GM06990 (cell line): ENCODE measurements at regions not wholly inside any gene's neighbourhood (a gene's known extent, or its start where the extent isn't known, plus 50 kb on each side); places are given as distances from the start of the nearest gene placed in this dataset.

Source experiments
- DNase-seq: peaks from one replicate; pipeline ENCODE4 v3.0.0-alpha.2; 2011; ENCODE audit not compliant: insufficient read length; ENCODE audit errors: extremely low read depth
- H3K27me3 ChIP-seq: replicated peaks from 2 replicates; pipeline ENCODE4 v1.6.0; 2011; ENCODE audit warnings: low read length; ENCODE audit not compliant: control insufficient read depth, insufficient read depth
- H3K36me3 ChIP-seq: 2 replicates; pipeline ENCODE4 v1.5.1; 2011; ENCODE audit warnings: low read length; ENCODE audit not compliant: control insufficient read depth, insufficient read depth
- H3K4me3 ChIP-seq: replicated peaks from 2 replicates; pipeline ENCODE4 v1.5.1; 2011; ENCODE audit warnings: low read depth, mild to moderate bottlenecking, control low read depth, low read length
- TF ChIP-seq, protein P1 (sequence below): IDR thresholded peaks from 2 replicates; pipeline ENCODE4 v1.5.1; 2011; ENCODE audit warnings: low read length, control low read depth, mild to moderate bottlenecking, inconsistent platforms; ENCODE audit not compliant: insufficient read depth, poor library complexity, severe bottlenecking

DNA sequence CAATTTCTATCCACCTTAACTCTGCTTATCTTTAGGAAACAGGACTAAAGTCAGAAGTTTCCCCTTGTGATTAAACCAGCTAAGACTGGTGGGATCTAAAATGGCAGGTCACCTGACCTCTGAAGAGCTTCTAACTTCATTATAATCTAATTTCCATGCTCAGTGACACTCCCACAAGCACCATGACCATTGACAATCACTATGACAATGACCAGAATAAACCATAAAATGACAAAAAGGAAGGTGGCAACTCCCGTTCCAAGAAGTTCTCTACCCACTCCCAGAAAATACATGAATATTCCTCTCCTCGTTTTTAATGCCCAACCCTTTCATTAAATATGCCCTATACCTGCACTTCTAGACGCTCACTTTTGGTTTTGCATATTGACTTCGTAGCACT is 471.2 kb upstream of the CCDC54 start:
- TF ChIP-seq, protein P1, sequence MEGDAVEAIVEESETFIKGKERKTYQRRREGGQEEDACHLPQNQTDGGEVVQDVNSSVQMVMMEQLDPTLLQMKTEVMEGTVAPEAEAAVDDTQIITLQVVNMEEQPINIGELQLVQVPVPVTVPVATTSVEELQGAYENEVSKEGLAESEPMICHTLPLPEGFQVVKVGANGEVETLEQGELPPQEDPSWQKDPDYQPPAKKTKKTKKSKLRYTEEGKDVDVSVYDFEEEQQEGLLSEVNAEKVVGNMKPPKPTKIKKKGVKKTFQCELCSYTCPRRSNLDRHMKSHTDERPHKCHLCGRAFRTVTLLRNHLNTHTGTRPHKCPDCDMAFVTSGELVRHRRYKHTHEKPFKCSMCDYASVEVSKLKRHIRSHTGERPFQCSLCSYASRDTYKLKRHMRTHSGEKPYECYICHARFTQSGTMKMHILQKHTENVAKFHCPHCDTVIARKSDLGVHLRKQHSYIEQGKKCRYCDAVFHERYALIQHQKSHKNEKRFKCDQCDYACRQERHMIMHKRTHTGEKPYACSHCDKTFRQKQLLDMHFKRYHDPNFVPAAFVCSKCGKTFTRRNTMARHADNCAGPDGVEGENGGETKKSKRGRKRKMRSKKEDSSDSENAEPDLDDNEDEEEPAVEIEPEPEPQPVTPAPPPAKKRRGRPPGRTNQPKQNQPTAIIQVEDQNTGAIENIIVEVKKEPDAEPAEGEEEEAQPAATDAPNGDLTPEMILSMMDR, result no peak
- no peaks in the 10 kb centered on the region for H3K36me3 ChIP-seq
- DNase-seq, result no peak
- H3K27me3 ChIP-seq, result no peaks in the 10 kb centered on the region
- no peak overlapping the region for H3K4me3 ChIP-seq

DNA sequence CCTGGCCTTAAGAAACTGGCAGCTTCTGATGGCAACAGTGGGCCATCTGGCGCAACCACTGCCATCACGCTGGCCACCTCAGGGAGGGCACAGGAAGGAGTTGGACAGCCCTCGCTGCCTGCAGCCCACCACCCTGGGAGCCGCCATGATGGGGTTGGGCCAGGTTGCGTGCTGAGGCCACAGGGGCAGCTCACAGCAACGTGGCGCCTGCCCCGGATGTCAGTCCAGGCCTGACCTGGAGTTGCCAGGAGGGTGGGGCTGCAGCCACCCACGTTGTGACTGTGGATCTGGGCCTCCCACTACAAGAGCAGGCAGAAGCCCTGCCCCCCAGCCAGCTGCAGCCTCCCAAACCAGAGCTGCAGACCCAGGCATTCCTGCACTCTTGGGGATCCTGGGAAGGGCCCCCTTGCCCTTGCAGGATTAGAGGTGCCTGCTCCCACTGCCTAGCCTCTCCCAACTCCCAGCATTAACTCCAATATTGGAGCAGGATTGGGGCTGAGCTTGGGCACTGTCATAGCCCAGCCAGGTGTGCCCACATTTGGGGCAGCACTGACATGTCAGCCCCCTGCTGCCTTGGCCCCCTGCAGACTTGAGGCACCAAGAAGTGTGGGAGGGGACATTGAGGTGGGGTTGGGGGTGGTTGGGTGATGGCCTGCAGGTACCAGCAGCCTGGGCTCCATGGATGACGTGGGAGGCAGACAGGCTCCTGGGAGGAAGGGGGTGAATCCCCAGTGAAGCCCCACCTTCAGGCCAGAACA is 468.9 kb upstream of the CCDC54 start:
- Histone ChIP-seq H3K27me3 (no peaks in the 10 kb centered on the region), H3K36me3 (no peaks in the 10 kb centered on the region), H3K4me3 (no peak overlapping the region)
- TF ChIP-seq, protein P1, result no peak
- no peak for DNase-seq

DNA sequence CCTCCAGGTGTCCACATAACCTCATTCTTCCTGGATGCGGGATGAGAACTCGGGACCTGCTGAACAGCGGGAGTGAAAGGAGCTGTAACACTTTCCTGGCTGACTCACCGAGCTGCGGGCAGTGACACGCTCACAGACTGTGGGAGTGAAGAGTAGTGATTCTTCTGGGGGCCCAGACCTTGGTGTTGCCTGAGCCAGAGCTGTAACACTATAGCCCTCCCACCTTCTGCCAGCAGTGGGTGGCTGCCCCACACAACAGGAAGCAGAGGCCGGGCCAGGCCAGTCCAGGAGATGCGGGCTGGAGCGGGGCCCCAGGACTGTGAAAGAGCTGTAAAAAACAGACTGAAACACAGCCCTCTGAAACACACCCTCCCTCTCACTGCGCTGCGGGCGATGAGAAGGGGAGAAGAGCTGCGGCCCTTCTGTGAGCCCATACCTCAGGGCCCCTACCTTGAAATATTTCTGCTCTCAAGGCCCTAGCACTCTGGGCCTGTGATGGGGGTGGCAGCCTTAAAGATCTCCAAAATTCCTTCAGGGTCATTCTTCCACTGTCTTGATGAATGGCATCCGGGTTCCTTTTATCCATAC is 464.0 kb upstream of the CCDC54 start:
- DNase-seq, result no peak
- Histone ChIP-seq H3K4me3 (no peak overlapping the region), H3K36me3 (no peaks in the 10 kb centered on the region)

DNA sequence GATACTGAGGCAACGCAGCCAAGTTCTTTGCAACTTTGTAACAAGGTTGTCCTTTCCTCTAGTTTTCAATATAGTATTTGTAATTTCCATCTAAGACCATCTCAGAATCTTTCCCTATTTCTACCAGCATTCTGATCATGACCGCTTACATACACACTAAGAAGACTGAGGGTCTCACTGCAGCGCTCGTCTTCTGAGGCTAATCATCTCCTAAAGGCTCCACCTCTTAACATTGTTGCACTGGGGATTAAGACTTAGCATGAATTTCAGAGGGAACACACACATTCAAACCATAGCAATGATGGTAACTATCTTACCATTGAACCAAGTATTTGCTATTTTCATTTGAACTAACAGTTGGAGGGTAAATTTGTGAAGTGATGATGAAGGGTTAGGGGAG is 463.3 kb upstream of the CCDC54 start:
- DNase-seq, result no peak
- H3K27me3 ChIP-seq, result no peaks in the 10 kb centered on the region
- no peak overlapping the region for H3K4me3 ChIP-seq
- TF ChIP-seq, protein P1, result no peak
- no peaks in the 10 kb centered on the region for H3K36me3 ChIP-seq

More for the DNA sequence above, 464.0 kb upstream of the CCDC54 start:
- H3K27me3 ChIP-seq, result no peaks in the 10 kb centered on the region
- TF ChIP-seq, protein P1, result no peak

DNA sequence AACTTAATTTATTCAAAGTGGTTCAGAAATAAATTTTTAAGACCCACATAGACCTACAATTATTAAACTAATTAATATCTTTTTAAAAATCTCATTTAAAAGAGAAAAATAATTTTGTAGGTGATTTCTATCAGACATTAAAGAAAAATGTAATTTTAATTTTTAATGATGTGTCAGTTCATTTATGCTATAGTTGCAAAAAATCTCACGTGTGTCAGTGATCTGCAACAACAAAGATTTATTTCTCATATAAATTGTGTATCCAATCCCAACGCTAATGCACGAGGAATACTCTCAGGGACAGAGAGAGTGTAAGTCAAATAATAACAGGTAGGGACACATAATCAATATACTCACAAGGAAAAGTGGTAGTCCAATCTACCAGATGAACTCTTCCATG is 456.6 kb upstream of the CCDC54 start:
- Histone ChIP-seq H3K27me3 (no peaks in the 10 kb centered on the region), H3K36me3 (no peaks in the 10 kb centered on the region), H3K4me3 (no peak overlapping the region)
- DNase-seq, result no peak
- TF ChIP-seq, protein P1, result no peak
